HK-2 (cell line): ENCODE measurements at regions not wholly inside any gene's neighbourhood (a gene's known extent, or its start where the extent isn't known, plus 50 kb on each side); places are given as distances from the start of the nearest gene placed in this dataset.
"Not testable (repeated sequence)": the region's sequence is repeated elsewhere in the genome, so short reads cannot be mapped to it uniquely, and the experiment has no call there.

Experiments
- DNase-seq: peaks from one replicate; pipeline ENCODE4 v3.0.0-alpha.2; 2018; ENCODE audit not compliant: unreplicated experiment

- DNase-seq = no peak
Observed at GRCh38 chr17:63292421-63292820, 153.7 kb downstream of the CYB561 start.

DNA sequence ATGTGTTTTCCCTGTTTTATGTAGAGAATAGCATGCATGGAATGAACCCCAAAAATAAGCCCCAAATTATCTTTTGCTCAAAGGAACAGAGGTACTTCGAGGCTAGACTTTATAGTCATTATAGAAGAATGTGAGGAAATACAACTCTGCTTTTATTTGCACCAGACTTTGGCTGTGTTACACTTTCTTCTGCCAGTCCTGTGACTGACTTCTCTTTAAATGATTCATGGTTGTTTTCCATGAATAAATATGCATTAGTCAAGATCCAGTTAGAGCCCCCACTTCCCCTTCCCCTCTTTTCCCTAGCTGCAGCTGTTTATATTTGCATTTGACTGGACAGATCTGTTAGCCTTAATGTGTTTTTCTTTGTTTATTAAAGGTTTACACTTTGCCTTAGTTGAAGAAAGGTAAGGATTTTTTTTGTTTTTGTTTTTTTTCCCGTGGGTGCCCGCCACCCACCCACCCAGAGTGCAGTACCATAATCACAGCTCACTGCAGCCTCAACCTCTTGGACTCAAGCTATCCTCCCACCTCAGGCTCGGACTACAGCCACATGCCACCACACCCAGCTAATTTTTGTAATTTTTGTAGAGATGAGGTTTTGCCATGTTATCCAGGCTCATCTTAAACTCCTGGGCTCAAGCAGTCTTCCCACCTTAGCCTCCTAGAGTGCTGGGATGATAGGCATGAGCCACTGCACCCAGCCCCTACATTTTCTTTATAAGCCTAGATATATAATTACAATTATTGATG lies 152.6 kb downstream of the CYB561 start:
- no peak for DNase-seq

GRCh38 chr17:63294776-63295175 lies 151.3 kb downstream of the CYB561 start:
- no peak for DNase-seq

GRCh38 chr17:63295288-63295687 lies 150.8 kb downstream of the CYB561 start:
- DNase-seq = no peak

GRCh38 chr17:63295839-63296590 lies 150.1 kb downstream of the CYB561 start:
- no peak for DNase-seq

GRCh38 chr17:63298916-63299315 lies 147.2 kb downstream of the CYB561 start:
- DNase-seq = not testable (repeated sequence)

DNA sequence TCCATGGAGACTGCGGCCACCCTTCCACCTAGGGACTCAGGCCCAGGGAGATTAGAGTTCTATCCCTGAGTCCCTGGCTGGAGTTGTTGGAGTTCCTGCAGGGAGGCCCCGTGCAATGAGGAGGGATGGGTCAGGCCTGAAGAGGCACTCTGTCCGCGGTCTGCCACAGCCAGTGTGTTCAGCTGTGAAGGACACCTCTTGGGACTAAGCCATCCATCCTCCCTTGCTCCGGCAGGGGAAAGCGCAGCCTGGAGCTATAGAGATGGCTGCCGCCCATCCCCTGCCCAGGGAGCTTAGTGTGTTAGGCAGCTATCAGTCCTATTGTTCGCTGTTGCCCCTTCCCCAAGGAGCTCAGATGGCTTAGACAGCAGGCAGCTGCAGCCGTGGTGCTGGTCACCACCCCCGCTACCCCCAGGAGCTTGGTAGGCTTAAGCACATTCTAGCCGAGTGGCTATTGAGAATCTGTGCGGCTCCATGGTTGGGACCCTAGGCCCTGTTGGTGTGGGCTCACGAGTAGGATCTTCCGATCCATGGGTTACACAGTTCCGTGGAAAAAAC lies 141.3 kb downstream of the CYB561 start:
- no peak for DNase-seq

DNA sequence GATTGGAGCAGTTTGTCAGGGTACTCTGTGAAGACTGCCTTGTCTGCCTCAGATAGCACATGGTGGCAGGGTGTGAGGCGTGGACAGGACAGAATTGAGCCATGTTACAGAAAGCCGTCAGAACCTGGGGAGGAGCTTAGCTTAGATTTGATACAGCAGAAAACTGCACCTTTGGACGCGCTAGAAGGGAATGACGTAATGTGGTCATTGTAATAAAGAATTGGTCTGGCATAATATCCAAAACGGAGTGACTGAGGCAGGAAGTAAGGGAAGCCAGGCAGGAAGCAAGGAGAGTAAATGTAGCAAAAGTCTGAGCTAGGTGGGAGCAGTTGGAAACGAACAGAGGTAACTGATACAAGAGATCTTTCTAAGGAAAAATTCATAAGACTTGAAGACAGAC lies 140.2 kb downstream of the CYB561 start:
- no peak for DNase-seq

DNA sequence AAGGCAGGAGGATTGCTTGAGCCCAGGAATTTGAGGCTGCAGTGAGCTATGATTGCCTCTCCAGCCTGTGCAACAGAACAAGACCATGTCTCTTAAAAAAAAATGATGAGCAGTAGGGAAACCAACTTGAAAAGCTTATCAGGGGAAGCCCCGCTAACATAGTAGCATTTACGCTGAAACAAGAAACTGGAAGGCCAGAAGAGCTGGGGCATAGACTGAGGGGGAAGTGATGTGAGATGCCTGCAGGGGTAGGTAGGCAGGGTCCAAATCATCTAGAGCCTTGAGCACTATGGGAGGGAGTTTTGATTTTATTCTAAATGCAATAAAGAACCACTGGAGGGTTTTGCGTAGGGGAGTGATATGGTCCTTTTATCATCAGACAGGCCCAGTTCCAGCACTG lies 139.3 kb downstream of the CYB561 start:
- no peak for DNase-seq

DNA sequence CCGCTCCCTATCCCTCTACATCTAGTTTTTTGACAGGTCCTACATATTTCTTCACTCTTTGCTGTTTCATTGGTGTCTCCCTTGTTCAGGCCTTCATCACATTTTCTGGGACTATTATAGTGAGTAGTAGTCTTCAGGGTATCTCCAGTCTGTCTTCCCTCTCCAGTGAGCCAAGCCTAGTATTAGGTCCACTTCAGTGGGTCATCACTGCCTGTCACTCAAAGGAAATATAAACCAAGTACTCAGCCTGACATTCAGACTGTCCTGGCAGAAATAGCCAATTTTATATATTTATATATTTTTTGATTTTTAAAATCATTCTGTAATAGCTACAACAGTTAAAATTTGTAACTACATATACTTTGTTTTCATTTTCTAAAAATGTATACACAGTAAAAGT lies 137.8 kb downstream of the CYB561 start:
- DNase-seq = no peak

GRCh38 chr17:63309021-63309420 lies 137.1 kb downstream of the CYB561 start:
- no peak for DNase-seq

- no peak for DNase-seq
Observed at GRCh38 chr17:63311416-63311937, 134.6 kb downstream of the CYB561 start.

DNA sequence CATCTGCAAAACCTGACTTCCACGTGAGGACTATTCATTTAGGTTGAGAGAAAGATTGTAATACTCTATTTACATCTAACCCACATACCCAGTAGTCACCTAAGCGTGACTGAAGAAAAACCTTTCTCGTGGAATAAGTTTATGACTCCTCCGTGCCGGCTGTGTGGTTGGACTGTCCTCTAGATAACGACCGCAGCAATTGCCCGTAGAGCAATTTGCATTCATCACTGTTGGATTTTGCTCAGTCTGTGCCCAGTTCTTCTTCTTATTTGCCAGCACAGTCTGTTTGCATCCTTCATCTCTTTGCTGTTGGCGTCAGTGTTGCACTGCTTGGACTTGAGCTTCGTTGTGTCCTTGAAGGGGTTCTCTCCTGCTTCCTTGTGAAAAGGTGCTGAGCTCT lies 131.3 kb downstream of the CYB561 start:
- DNase-seq = no peak

DNA sequence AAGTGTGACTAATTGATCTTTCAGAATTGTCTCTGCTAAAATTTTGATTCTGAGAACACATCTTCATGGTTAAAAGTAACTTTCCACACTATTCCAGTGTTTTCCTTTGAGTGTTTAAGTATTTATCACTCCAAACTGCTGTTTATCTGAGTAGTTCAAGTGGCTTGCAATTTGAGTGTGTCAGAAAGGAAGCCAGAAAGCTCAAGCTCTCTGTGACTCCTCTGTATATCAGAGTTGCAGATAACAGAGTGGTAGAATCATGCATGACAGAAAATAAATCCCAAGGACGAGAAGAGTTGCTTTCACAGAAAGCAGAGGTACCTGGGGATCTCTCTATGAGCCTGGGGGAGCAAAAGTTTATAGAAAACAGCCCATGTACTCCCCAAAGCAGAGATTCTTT lies 130.0 kb downstream of the CYB561 start:
- no peak for DNase-seq

DNA sequence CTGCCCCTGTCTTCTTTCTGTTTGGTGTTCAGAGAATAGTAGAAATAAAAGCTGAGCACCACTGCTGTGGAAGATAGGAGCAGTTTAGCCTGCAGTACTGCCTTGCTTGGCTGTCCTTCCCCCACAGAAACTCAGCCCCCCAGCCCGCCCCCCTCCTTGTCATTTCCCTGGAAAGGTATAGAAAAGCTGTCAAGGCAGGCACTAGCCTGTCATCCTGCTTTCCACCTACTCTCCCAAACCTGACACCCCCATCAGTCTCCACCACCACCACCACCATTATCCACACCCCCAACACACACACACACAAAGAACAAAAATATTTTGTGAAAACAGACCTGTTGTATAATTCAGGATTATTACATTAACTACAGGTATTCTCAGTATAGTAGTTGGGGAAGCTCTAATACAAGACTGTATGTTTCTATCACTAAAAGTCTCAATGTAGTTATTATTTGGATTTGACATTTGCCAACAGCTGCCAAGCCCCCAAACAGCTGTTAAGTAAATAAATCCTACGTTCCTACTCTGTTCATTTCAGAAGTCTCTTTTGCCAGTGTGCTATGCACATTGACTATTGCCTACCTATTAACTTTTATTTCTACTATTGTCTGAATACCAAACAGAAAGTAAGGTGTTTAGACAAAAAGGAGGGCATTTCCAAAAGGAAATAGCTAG lies 128.8 kb downstream of the CYB561 start:
- DNase-seq = no peak

GRCh38 chr17:63325808-63326207 lies 120.3 kb downstream of the CYB561 start:
- DNase-seq = no peak

DNA sequence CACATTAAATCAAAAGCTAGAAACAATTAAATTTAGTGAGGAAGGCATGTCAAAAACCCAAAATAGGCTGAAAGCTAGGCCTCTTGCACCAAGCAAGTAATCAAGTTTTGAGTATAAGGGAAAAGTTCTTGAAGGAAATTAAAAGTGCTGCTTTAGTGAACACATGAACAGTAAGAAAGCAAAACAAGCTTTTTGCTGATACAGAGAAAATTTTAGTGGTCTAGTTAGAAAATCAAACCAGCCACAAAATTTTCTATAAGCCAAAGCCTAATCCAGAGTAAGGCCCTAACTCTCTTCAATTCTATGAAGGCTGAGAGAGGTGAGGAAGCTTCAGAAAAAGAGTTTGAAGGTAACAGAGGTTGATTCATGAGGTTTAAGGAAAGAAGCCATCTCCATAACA lies 116.2 kb downstream of the CYB561 start:
- no peak for DNase-seq

- DNase-seq = no peak
Observed at GRCh38 chr17:63331301-63332061, 114.6 kb downstream of the CYB561 start.

- no peak for DNase-seq
Observed at GRCh38 chr17:63332286-63332685, 113.8 kb downstream of the CYB561 start.

DNA sequence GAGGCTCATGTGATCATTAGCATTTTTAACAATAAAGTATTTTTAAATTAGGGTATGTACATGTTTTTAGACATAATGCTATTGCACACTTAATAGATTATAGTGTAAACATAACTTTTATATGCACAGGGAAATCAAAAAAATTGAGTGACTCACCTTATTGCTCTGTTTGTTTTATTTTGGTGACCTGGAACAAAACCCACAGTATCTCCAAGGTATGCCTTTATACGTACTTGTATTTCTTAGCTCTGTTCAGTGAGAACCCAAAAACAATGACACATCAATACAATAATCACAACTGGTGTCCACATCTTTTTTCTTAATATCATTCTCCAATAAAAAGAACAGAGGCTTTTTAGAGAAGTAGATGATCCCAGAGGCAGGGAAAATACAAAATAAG lies 112.2 kb downstream of the CYB561 start:
- DNase-seq = no peak

GRCh38 chr17:63335831-63336230 lies 110.3 kb downstream of the CYB561 start:
- DNase-seq = no peak

GRCh38 chr17:63337579-63337978 lies 108.5 kb downstream of the CYB561 start:
- no peak for DNase-seq
